ENCODE measurements at regions not wholly inside any gene's neighbourhood (a gene's known extent, or its start where the extent isn't known, plus 50 kb on each side); places are given as distances from the start of the nearest gene placed in this dataset.

DNA sequence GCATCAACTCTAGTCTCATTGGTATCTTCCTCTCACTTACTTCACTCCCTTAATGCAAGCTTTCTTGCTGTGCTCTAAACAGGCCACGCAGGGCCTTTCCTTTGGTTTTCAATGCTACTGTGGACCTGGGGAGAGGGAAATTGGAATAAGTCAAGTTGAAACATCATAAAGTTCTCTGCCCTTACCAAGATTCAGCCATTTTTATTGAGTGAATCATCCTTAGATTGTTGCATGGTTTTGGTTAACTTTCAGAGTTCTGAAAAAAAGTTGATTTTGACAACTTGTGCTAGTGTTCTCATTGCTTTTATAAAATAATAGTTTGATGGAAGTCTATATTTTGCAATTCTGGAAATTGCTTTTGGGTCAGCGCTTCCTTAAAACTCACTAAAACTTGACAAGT is 852.8 kb upstream of the ACVR2A start:
- TF ChIP-seq POLR2A (IDR thresholded peaks at IDR 0.05), result no peak
- TF ChIP-seq, protein P1, sequence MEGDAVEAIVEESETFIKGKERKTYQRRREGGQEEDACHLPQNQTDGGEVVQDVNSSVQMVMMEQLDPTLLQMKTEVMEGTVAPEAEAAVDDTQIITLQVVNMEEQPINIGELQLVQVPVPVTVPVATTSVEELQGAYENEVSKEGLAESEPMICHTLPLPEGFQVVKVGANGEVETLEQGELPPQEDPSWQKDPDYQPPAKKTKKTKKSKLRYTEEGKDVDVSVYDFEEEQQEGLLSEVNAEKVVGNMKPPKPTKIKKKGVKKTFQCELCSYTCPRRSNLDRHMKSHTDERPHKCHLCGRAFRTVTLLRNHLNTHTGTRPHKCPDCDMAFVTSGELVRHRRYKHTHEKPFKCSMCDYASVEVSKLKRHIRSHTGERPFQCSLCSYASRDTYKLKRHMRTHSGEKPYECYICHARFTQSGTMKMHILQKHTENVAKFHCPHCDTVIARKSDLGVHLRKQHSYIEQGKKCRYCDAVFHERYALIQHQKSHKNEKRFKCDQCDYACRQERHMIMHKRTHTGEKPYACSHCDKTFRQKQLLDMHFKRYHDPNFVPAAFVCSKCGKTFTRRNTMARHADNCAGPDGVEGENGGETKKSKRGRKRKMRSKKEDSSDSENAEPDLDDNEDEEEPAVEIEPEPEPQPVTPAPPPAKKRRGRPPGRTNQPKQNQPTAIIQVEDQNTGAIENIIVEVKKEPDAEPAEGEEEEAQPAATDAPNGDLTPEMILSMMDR (IDR thresholded peaks at IDR 0.05), result no peak
- H3K9me3 ChIP-seq, result no peaks in the 10 kb centered on the region
- no peaks in the 10 kb centered on the region for H3K27me3 ChIP-seq
- H3K36me3 ChIP-seq, result no peaks in the 10 kb centered on the region
- H3K27ac ChIP-seq, result no peak overlapping the region
- no peak overlapping the region for H3K4me3 ChIP-seq
- no peak for DNase-seq
- intact Hi-C loops (cut with DNase I; ENCODE audit: low total_unique reads), result no loop called here
- no peaks in the 10 kb centered on the region for H3K4me1 ChIP-seq

DNA sequence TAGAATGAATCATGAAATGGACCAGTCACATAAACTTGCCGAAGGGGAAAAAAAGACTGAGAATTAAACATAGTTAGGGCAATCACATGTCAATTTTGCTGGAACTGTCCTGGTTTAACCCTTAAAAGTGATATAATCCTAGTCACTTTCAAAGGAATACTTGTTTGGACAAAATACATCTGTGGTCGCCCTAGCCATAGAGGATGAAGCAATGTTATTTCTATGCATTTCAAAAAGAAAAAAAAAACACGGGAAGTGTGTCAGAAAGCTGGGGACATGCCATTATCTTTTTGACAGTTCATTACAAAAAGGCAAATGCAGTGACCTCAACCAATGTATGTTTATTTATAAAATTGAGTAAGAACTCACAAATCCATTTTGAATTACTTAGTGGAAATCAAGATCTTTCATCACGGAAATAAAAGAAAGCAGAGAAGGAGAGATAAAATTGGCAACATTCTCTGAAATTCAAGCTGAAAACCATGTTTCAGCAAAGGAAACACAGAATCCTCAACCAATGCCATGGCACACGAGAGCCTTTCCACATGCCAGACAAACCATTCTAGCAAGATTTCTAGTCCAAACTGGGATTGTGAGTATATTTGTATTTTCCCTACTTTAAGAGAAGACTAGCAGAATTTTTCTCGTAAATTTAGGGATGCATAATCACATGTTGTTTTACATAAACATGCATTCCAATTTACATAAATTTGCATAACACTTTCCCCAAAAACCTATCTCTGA is 854.3 kb upstream of the ACVR2A start:
- Histone ChIP-seq H3K9me3 (no peaks in the 10 kb centered on the region), H3K4me3 (no peak overlapping the region), H3K27ac (no peak overlapping the region), H3K4me1 (no peaks in the 10 kb centered on the region), H3K27me3 (no peaks in the 10 kb centered on the region), H3K36me3 (no peaks in the 10 kb centered on the region)
- TF ChIP-seq POLR2A (IDR thresholded peaks at IDR 0.05), result no peak
- TF ChIP-seq, protein P1 (IDR thresholded peaks at IDR 0.05), result no peak
- no peak for DNase-seq
- intact Hi-C loops (cut with DNase I; ENCODE audit: low total_unique reads), result no loop called here

DNA sequence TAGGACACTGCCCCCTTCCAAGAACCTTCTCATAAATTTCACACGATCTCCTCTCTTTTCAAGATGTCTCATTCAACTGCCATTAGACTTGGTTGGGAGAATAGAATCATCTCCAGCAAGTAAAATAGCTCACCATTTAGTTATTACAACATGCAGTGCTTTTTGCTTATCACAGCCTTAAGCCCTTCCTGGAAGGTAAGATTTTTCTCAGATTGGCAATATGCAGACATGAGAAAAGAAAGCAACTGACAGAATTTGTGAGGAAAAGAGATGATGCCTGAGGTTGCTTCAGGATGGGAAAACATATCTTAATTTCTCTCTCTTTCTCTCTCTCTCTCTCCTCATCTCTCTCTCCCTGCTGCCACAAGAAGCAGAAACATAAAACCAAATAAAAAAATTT is 855.1 kb upstream of the ACVR2A start:
- Histone ChIP-seq H3K4me1 (no peaks in the 10 kb centered on the region), H3K9me3 (no peaks in the 10 kb centered on the region), H3K36me3 (no peaks in the 10 kb centered on the region), H3K4me3 (no peak overlapping the region), H3K27me3 (no peaks in the 10 kb centered on the region), H3K27ac (no peak overlapping the region)
- no peak for DNase-seq
- no peak for TF ChIP-seq POLR2A (IDR thresholded peaks at IDR 0.05)
- TF ChIP-seq, protein P1 (IDR thresholded peaks at IDR 0.05), result no peak
- intact Hi-C loops (cut with DNase I; ENCODE audit: low total_unique reads), result no loop called here

DNA sequence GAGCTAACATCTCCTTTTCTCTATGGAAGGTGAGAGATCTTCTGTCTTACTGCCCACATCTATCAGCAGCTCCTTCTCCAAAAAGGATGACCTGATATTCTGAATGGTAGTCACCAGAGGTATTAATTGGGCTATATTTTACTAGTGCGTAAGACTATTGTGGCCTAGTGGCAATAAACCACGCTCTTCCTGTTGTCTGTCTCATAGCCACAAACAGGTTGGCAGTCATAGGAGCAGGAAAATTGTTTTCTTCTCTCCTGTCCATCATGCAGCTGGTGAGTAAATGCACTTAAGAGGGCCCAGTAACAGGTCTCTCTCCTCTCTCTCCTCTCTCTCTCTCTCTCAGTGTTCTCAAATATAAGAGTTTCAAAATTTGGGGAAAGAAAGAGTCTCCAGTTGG is 856.8 kb upstream of the ACVR2A start:
- no peaks in the 10 kb centered on the region for H3K36me3 ChIP-seq
- no peak for DNase-seq
- H3K9me3 ChIP-seq, result no peaks in the 10 kb centered on the region
- H3K27ac ChIP-seq, result no peak overlapping the region
- H3K4me3 ChIP-seq, result no peak overlapping the region
- H3K4me1 ChIP-seq, result no peaks in the 10 kb centered on the region
- intact Hi-C loops (cut with DNase I; ENCODE audit: low total_unique reads), result no loop called here
- TF ChIP-seq, protein P1 (IDR thresholded peaks at IDR 0.05), result no peak
- TF ChIP-seq POLR2A (IDR thresholded peaks at IDR 0.05), result no peak
- H3K27me3 ChIP-seq, result no peaks in the 10 kb centered on the region

DNA sequence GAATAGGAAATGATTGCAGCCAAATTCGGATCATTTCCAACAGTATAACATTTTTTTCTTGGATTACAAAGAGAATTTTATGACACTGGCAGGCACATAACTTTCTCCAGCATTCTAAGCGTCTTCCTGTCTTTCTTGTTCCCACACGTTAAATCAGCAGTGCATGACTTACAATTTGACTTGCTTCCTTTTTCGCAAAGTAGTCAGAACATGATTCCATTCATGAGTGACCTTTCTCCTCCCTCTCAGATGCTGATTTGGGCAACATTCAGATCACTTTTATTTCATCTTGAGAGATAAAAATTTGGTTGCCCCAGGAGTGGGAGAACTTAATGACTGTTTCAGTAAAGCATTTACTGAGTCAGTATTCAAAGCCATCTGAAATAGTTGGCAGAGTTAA is 858.7 kb upstream of the ACVR2A start:
- H3K9me3 ChIP-seq, result no peaks in the 10 kb centered on the region
- no peak for DNase-seq
- no peaks in the 10 kb centered on the region for H3K4me1 ChIP-seq
- H3K27ac ChIP-seq, result peak overlapping the region in 1 of 2 donors; percentile 33
- no peaks in the 10 kb centered on the region for H3K27me3 ChIP-seq
- TF ChIP-seq POLR2A (IDR thresholded peaks at IDR 0.05), result no peak
- TF ChIP-seq, protein P1 (IDR thresholded peaks at IDR 0.05), result no peak
- H3K36me3 ChIP-seq, result no peaks in the 10 kb centered on the region
- intact Hi-C loops (cut with DNase I; ENCODE audit: low total_unique reads), result no loop called here
- H3K4me3 ChIP-seq, result no peak overlapping the region

All from uterus (tissue), 3 donors.